ENCODE measurements at regions not wholly inside any gene's neighbourhood (a gene's known extent, or its start where the extent isn't known, plus 50 kb on each side); places are given as distances from the start of the nearest gene placed in this dataset.

DNA sequence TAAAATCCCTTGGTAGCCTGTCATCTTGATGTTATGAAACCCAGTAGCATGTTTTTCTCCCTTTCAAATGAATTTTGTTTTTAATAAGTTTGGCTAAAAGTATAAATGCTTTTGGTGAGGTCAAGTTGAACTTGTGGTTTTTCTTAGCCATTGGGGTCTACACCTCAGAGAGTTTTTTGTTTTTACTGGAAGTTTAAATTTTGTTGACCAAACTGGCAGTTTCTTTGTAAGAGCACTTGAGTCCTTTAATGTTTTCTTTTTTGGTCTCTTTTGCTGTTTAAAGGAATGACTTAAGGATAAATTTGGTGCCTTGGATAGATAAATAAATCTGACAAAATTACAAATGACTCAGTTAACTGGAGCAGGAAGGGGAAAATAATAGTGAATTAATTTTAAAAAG, 577.3 kb downstream of the SATB2 start:
- TF ChIP-seq AFF4 (CRISPR knock-in tag; IDR thresholded peaks at IDR 0.05; ENCODE audit: borderline replicate concordance) (no peak), CTCF (IDR thresholded peaks at IDR 0.05) (no peak)

Measured in WTC11 (cell line).